Limb (tissue), 2 donors: ENCODE measurements at regions not wholly inside any gene's neighbourhood (a gene's known extent, or its start where the extent isn't known, plus 50 kb on each side); places are given as distances from the start of the nearest gene placed in this dataset.

Experiments
- DNase-seq, 2 donors: peaks; one replicate each; pipeline ENCODE4 v3.0.0-alpha.2; 2016; ENCODE audit errors: extremely low spot score in 2 of 2

- DNase-seq, result peak in 1 of 2 donors; percentile 43
These were observed 394.3 kb downstream of the TMEM135 start for GRCh38 chr11:87432022-87432421.

- no peak for DNase-seq
These were observed 393.7 kb downstream of the TMEM135 start for GRCh38 chr11:87431392-87431791.

- DNase-seq, result no peak
These were observed 393.1 kb downstream of the TMEM135 start for GRCh38 chr11:87430821-87431220.

GRCh38 chr11:87429996-87430395 lies 392.3 kb downstream of the TMEM135 start:
- DNase-seq, result no peak

- no peak for DNase-seq
These were observed 390.5 kb downstream of the TMEM135 start for GRCh38 chr11:87428266-87428665.

GRCh38 chr11:87425943-87426342 lies 388.2 kb downstream of the TMEM135 start:
- no peak for DNase-seq

GRCh38 chr11:87425391-87425790 lies 387.7 kb downstream of the TMEM135 start:
- DNase-seq, result no peak

GRCh38 chr11:87423161-87423560 lies 385.4 kb downstream of the TMEM135 start:
- no peak for DNase-seq

- DNase-seq, result no peak
These were observed 384.8 kb downstream of the TMEM135 start for GRCh38 chr11:87422566-87422965.

GRCh38 chr11:87421422-87421821 lies 383.7 kb downstream of the TMEM135 start:
- peak in 1 of 2 donors; percentile 84 for DNase-seq

GRCh38 chr11:87417951-87418350 lies 380.2 kb downstream of the TMEM135 start:
- no peak for DNase-seq

- no peak for DNase-seq
These were observed 368.1 kb downstream of the TMEM135 start for GRCh38 chr11:87405843-87406242.

- DNase-seq, result no peak
These were observed 367.6 kb downstream of the TMEM135 start for GRCh38 chr11:87405356-87405755.

GRCh38 chr11:87401653-87402052 lies 363.9 kb downstream of the TMEM135 start:
- no peak for DNase-seq

- DNase-seq, result no peak
These were observed 361.6 kb downstream of the TMEM135 start for GRCh38 chr11:87399341-87399740.

- DNase-seq, result peak in 1 of 2 donors; percentile 7
These were observed 361.2 kb downstream of the TMEM135 start for GRCh38 chr11:87398931-87399330.

- no peak for DNase-seq
These were observed 359.5 kb downstream of the TMEM135 start for GRCh38 chr11:87397011-87397865.

- no peak for DNase-seq
These were observed 357.2 kb downstream of the TMEM135 start for GRCh38 chr11:87394924-87395323.

- DNase-seq, result no peak
These were observed 354.9 kb downstream of the TMEM135 start for GRCh38 chr11:87392665-87393064.

GRCh38 chr11:87391496-87391895 lies 353.8 kb downstream of the TMEM135 start:
- no peak for DNase-seq

GRCh38 chr11:87384078-87384729 lies 346.5 kb downstream of the TMEM135 start:
- no peak for DNase-seq

GRCh38 chr11:87374038-87374807 lies 336.5 kb downstream of the TMEM135 start:
- DNase-seq, result no peak
